Fibroblast of pulmonary artery (primary cell): ENCODE measurements at regions not wholly inside any gene's neighbourhood (a gene's known extent, or its start where the extent isn't known, plus 50 kb on each side); places are given as distances from the start of the nearest gene placed in this dataset.

ENCODE experiments used
- DNase-seq: peaks from one replicate; pipeline ENCODE4 v3.0.0-alpha.2; 2010; ENCODE audit warnings: low read depth
- H3K4me3 ChIP-seq: replicated peaks from 2 replicates; pipeline ENCODE4 v1.5.1; 2011; ENCODE audit warnings: low read depth, mild to moderate bottlenecking, control low read depth, low read length, moderate library complexity
- CTCF ChIP-seq: IDR thresholded peaks from 2 replicates; pipeline ENCODE4 v1.5.1; 2011; ENCODE audit warnings: mild to moderate bottlenecking, control low read depth, low read length, inconsistent platforms; ENCODE audit errors: missing control alignments

- TF ChIP-seq CTCF = no peak
- no peak overlapping the region for H3K4me3 ChIP-seq
- no peak for DNase-seq
Measured at GRCh38 chr4:111595456-111595855, 549.8 kb upstream of the FAM241A start.

- DNase-seq = no peak
- no peak for TF ChIP-seq CTCF
- H3K4me3 ChIP-seq = no peak overlapping the region
Measured at GRCh38 chr4:111596491-111596890, 548.8 kb upstream of the FAM241A start.

- no peak overlapping the region for H3K4me3 ChIP-seq
- no peak for DNase-seq
- no peak for TF ChIP-seq CTCF
Measured at GRCh38 chr4:111601671-111602070, 543.6 kb upstream of the FAM241A start.

- H3K4me3 ChIP-seq = no peak overlapping the region
- DNase-seq = peak; percentile 25
- peak; percentile 20 for TF ChIP-seq CTCF
Measured at GRCh38 chr4:111602848-111603247, 542.4 kb upstream of the FAM241A start.

GRCh38 chr4:111605111-111605510 lies 540.1 kb upstream of the FAM241A start:
- DNase-seq = no peak
- TF ChIP-seq CTCF = no peak
- no peak overlapping the region for H3K4me3 ChIP-seq

- TF ChIP-seq CTCF = no peak
- no peak for DNase-seq
- H3K4me3 ChIP-seq = no peak overlapping the region
Measured at GRCh38 chr4:111610681-111611080, 534.6 kb upstream of the FAM241A start.

GRCh38 chr4:111618908-111619307 lies 526.3 kb upstream of the FAM241A start:
- H3K4me3 ChIP-seq = no peak overlapping the region
- peak; percentile 36 for DNase-seq
- no peak for TF ChIP-seq CTCF
